Astrocyte (in vitro differentiated cells and primary cell): ENCODE measurements at regions not wholly inside any gene's neighbourhood (a gene's known extent, or its start where the extent isn't known, plus 50 kb on each side); places are given as distances from the start of the nearest gene placed in this dataset.

ENCODE experiments used
- DNase-seq: peaks from one replicate; pipeline ENCODE4 v3.0.0-alpha.2; 2010; ENCODE audit warnings: low read depth
- FAIRE-seq: peaks from 2 replicates; lab custom pipeline; 2011; peaks lifted over from hg19 to GRCh38; lab: Jason Lieb, UNC
- H2AFZ ChIP-seq: 2 replicates; pipeline ENCODE4 v1.6.0; 2012; ENCODE audit warnings: low read depth, low read length, inconsistent platforms
- H3K27ac ChIP-seq: 2 replicates; pipeline ENCODE4 v1.5.1; 2011; ENCODE audit warnings: low read depth, low read length, inconsistent platforms
- H3K27me3 ChIP-seq: 2 replicates; pipeline ENCODE4 v1.6.0; 2011; ENCODE audit warnings: low read length, inconsistent platforms; ENCODE audit not compliant: insufficient read depth
- H3K36me3 ChIP-seq: 2 replicates; pipeline ENCODE4 v1.5.1; 2011; ENCODE audit warnings: low read length, inconsistent platforms; ENCODE audit not compliant: insufficient read depth
- H3K4me1 ChIP-seq: 2 replicates; pipeline ENCODE4 v1.5.1; 2011; ENCODE audit warnings: low read length, inconsistent platforms; ENCODE audit not compliant: insufficient read depth
- H3K4me2 ChIP-seq: 2 replicates; pipeline ENCODE4 v1.6.0; 2012; ENCODE audit warnings: low read length, inconsistent platforms
- H3K4me3 ChIP-seq: 2 replicates; pipeline ENCODE4 v1.5.1; 2011; ENCODE audit warnings: low read depth, mild to moderate bottlenecking, low read length, inconsistent platforms; ENCODE audit not compliant: insufficient read depth
- H3K79me2 ChIP-seq: 2 replicates; pipeline ENCODE4 v1.6.0; 2012; ENCODE audit warnings: mild to moderate bottlenecking, low read length, inconsistent platforms; ENCODE audit not compliant: insufficient read depth
- H3K9ac ChIP-seq: 2 replicates; pipeline ENCODE4 v1.6.0; 2012; ENCODE audit warnings: mild to moderate bottlenecking, low read length, inconsistent platforms
- H3K9me3 ChIP-seq: 2 replicates; pipeline ENCODE4 v1.5.1; 2012; ENCODE audit warnings: low read depth, mild to moderate bottlenecking, low read length, inconsistent platforms; ENCODE audit not compliant: insufficient read depth
- H4K20me1 ChIP-seq: 2 replicates; pipeline ENCODE4 v1.6.0; 2012; ENCODE audit warnings: low read length, inconsistent platforms; ENCODE audit not compliant: insufficient read depth
- H3K27ac Mint-ChIP-seq: one replicate; pipeline ENCODE4 v1.8.0; 2021; ENCODE audit warnings: mild to moderate bottlenecking, mixed read lengths; ENCODE audit not compliant: unreplicated experiment
- H3K27me3 Mint-ChIP-seq: one replicate; pipeline ENCODE4 v1.8.0; 2021; ENCODE audit warnings: low read depth, mixed read lengths; ENCODE audit not compliant: unreplicated experiment
- H3K36me3 Mint-ChIP-seq: one replicate; pipeline ENCODE4 v1.8.0; 2021; ENCODE audit warnings: low read depth, mixed read lengths; ENCODE audit not compliant: unreplicated experiment
- H3K4me1 Mint-ChIP-seq: one replicate; pipeline ENCODE4 v1.8.0; 2021; ENCODE audit warnings: low read depth, mixed read lengths; ENCODE audit not compliant: unreplicated experiment
- H3K4me3 Mint-ChIP-seq: one replicate; pipeline ENCODE4 v1.8.0; 2021; ENCODE audit warnings: mild to moderate bottlenecking, moderate library complexity, mixed read lengths; ENCODE audit not compliant: unreplicated experiment
- H3K9me3 Mint-ChIP-seq: one replicate; pipeline ENCODE4 v1.8.0; 2021; ENCODE audit warnings: mild to moderate bottlenecking, mixed read lengths; ENCODE audit not compliant: unreplicated experiment
- EZH2 ChIP-seq: IDR thresholded peaks from 2 replicates; pipeline ENCODE4 v1.6.1; 2012; ENCODE audit warnings: mild to moderate bottlenecking, low read length, inconsistent platforms; ENCODE audit not compliant: insufficient read depth
- TF ChIP-seq, protein P1 (sequence below): IDR thresholded peaks from 2 replicates; pipeline ENCODE4 v1.5.1; 2011; ENCODE audit warnings: low read depth, mild to moderate bottlenecking, inconsistent platforms, low read length, moderate library complexity; ENCODE audit not compliant: insufficient read depth

DNA sequence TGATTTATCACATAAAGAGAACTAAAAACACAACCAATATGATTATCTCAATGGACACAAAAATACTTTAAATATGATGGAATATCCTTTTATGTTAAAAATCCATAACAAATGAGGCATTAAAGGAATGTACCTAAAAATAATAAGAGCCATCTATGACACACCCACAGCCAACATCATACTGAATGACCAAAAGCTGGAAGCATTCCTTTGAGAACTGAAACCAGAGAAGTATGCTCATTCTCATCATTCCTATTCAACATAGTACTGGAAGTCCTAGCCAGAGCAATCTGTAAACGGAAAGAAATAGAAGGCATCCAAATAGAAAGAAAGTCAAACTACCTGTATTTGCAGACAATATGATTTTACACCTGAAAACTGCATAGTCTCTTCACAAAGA, 671.0 kb downstream of the SLITRK1 start:
- no peaks in the 10 kb centered on the region for H3K36me3 Mint-ChIP-seq
- no peak overlapping the region for H3K4me3 ChIP-seq
- peak overlapping the region; percentile 21 for H3K4me2 ChIP-seq
- no peak overlapping the region for H2AFZ ChIP-seq
- peaks cover 11% of the 10 kb centered on the region for H3K4me1 ChIP-seq
- H3K79me2 ChIP-seq = no peaks in the 10 kb centered on the region
- H4K20me1 ChIP-seq = no peaks in the 10 kb centered on the region
- DNase-seq = peak; percentile 70
- TF ChIP-seq, protein P1, sequence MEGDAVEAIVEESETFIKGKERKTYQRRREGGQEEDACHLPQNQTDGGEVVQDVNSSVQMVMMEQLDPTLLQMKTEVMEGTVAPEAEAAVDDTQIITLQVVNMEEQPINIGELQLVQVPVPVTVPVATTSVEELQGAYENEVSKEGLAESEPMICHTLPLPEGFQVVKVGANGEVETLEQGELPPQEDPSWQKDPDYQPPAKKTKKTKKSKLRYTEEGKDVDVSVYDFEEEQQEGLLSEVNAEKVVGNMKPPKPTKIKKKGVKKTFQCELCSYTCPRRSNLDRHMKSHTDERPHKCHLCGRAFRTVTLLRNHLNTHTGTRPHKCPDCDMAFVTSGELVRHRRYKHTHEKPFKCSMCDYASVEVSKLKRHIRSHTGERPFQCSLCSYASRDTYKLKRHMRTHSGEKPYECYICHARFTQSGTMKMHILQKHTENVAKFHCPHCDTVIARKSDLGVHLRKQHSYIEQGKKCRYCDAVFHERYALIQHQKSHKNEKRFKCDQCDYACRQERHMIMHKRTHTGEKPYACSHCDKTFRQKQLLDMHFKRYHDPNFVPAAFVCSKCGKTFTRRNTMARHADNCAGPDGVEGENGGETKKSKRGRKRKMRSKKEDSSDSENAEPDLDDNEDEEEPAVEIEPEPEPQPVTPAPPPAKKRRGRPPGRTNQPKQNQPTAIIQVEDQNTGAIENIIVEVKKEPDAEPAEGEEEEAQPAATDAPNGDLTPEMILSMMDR = no peak
- no peak for TF ChIP-seq EZH2
- H3K4me1 Mint-ChIP-seq = peaks cover 14% of the 10 kb centered on the region
- no peaks in the 10 kb centered on the region for H3K9me3 ChIP-seq
- H3K9me3 Mint-ChIP-seq = peaks cover 10% of the 10 kb centered on the region
- H3K36me3 ChIP-seq = no peaks in the 10 kb centered on the region
- no peak overlapping the region for H3K9ac ChIP-seq
- no peak for FAIRE-seq
- no peak overlapping the region for H3K4me3 Mint-ChIP-seq
- peak overlapping the region; percentile 11 for H3K27ac ChIP-seq
- H3K27me3 Mint-ChIP-seq = no peaks in the 10 kb centered on the region
- H3K27ac Mint-ChIP-seq = no peak overlapping the region
- no peaks in the 10 kb centered on the region for H3K27me3 ChIP-seq

DNA sequence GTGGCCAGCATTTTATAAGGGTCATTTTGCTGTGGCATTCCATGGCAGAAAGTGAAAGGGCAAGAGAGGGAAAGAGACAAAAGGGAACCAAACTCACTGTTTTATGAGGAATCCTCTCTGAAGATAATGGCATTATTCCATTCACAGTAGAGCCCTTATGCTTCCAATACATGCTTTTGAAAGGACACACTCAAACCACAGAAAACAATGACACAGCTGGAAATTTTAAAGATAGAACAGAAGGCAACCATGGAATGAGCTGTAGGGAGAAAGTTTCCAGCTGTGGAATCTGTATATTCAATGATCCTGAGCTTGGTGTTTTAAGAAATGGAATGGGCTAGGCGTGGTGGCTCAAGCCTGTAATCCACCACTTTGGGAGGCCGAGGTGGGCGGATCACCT, 677.4 kb downstream of the SLITRK1 start:
- Mint-ChIP-seq H3K9me3 (peaks cover 6% of the 10 kb centered on the region), H3K4me1 (peaks cover 2% of the 10 kb centered on the region), H3K27ac (no peak overlapping the region), H3K4me3 (no peak overlapping the region), H3K27me3 (no peaks in the 10 kb centered on the region), H3K36me3 (no peaks in the 10 kb centered on the region)
- Histone ChIP-seq H3K36me3 (no peaks in the 10 kb centered on the region), H3K4me3 (no peak overlapping the region), H3K9me3 (no peaks in the 10 kb centered on the region), H3K4me2 (no peak overlapping the region), H3K27me3 (no peaks in the 10 kb centered on the region), H3K27ac (no peak overlapping the region), H2AFZ (no peak overlapping the region), H4K20me1 (no peaks in the 10 kb centered on the region), H3K79me2 (no peaks in the 10 kb centered on the region), H3K4me1 (no peaks in the 10 kb centered on the region), H3K9ac (no peak overlapping the region)
- FAIRE-seq (no peak), DNase-seq (no peak)
- TF ChIP-seq, protein P1 = no peak
- TF ChIP-seq EZH2 = no peak

DNA sequence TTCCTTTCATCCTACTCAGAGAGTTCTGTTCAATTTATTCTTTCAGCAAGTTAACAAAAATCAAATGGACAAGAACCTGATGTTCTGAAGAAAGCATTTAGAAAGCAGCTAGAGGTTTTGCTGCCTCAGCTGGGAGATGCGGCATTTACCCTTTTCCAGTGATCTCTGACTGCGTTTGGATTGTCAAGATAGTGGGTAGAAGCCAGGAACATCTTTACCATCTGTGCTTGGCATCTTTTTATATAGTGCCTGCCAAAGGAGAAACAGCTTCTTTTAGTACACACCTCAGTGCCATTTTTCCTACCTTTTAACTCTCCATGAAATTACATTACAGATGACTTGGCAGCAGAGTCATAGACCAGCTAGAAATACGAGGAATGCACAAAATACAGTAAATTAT, 680.8 kb downstream of the SLITRK1 start:
- Histone ChIP-seq H2AFZ (no peak overlapping the region), H3K9me3 (no peaks in the 10 kb centered on the region), H3K79me2 (no peaks in the 10 kb centered on the region), H3K27ac (no peak overlapping the region), H4K20me1 (no peaks in the 10 kb centered on the region), H3K4me2 (no peak overlapping the region), H3K27me3 (no peaks in the 10 kb centered on the region), H3K36me3 (no peaks in the 10 kb centered on the region), H3K4me1 (no peaks in the 10 kb centered on the region), H3K9ac (no peak overlapping the region), H3K4me3 (no peak overlapping the region)
- no peak for TF ChIP-seq EZH2
- TF ChIP-seq, protein P1 = no peak
- DNase-seq = no peak
- Mint-ChIP-seq H3K4me1 (peaks cover 2% of the 10 kb centered on the region), H3K27ac (no peak overlapping the region), H3K27me3 (no peaks in the 10 kb centered on the region), H3K4me3 (no peak overlapping the region), H3K9me3 (peaks cover 8% of the 10 kb centered on the region), H3K36me3 (no peaks in the 10 kb centered on the region)
- FAIRE-seq = no peak
